ENCODE measurements at regions not wholly inside any gene's neighbourhood (a gene's known extent, or its start where the extent isn't known, plus 50 kb on each side); places are given as distances from the start of the nearest gene placed in this dataset.

DNA sequence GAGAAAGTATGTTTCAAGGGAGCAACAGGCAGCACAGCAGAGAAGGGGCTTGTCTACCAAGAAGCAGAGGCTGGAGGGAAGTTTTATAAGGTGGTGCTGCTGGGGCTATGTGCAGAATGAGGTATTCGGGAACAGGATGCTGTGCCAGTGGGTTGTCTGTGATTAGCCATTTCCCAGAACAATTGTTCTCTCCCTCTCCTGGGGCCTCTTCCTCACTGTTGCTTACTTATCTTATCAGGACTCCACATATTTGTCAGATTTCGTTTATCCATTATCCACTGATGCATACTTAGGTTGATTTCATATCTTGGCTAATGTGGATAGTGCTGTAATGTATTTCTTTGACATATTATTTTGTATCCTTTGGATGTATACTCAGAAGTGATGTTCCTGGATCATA, 195.1 kb upstream of the RTL1 start:
- Histone ChIP-seq H3K27me3 (ENCODE audit: control insufficient read depth, insufficient read depth, low read length) (no peaks in the 10 kb centered on the region), H3K27ac (ENCODE audit: low read length) (no peak overlapping the region), H3K4me3 (ENCODE audit: low read length) (no peak overlapping the region), H3K9me3 (ENCODE audit: control insufficient read depth, insufficient read depth, low read length) (no peaks in the 10 kb centered on the region), H3K4me1 (ENCODE audit: control insufficient read depth, insufficient read depth, low read length) (0 out of 2 replicates have a peak, but pooled peaks cover 1% of the 10 kb centered on the region), H3K36me3 (ENCODE audit: control insufficient read depth, insufficient read depth, low read length) (no peaks in the 10 kb centered on the region)
- no peak for DNase-seq (ENCODE audit: low read depth, low spot score)
- no CpG with 5 or more reads among the region's 2 CpGs for WGBS (ENCODE audit: insufficient coverage, insufficient read length)

GRCh38 chr14:101101456-101102056, 198.0 kb upstream of the RTL1 start:
- Histone ChIP-seq H3K4me3 (ENCODE audit: low read length) (no peak overlapping the region), H3K4me1 (ENCODE audit: control insufficient read depth, insufficient read depth, low read length) (no peaks in the 10 kb centered on the region), H3K9me3 (ENCODE audit: control insufficient read depth, insufficient read depth, low read length) (no peaks in the 10 kb centered on the region), H3K27ac (ENCODE audit: low read length) (no peak overlapping the region), H3K36me3 (ENCODE audit: control insufficient read depth, insufficient read depth, low read length) (no peaks in the 10 kb centered on the region), H3K27me3 (ENCODE audit: control insufficient read depth, insufficient read depth, low read length) (no peaks in the 10 kb centered on the region)
- no CpG with 5 or more reads among the region's 5 CpGs for WGBS (ENCODE audit: insufficient coverage, insufficient read length)
- DNase-seq (ENCODE audit: low read depth, low spot score): no peak

DNA sequence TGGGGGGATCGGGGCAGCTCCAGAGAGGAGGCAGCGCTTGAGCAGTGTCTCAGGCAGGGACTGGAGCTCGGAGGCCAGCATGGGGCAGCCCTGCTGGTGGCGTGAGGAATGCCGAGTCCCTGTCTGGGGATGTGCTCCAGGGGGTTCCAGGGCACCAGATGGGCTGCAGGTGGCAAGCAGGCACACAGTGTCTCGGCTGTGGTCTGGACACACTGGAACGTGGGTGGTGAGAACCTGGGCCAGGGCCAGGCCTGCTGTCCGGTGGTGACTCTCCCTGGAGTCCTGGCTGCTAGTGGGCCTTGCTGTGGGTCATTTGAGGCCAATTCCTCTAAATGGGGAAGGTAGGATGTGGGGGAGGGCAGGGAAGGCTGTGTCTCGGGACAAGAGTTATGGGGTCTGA, 199.4 kb upstream of the RTL1 start:
- H3K27ac ChIP-seq (ENCODE audit: low read length): no peak overlapping the region
- no peak overlapping the region for H3K4me3 ChIP-seq (ENCODE audit: low read length)
- no peaks in the 10 kb centered on the region for H3K4me1 ChIP-seq (ENCODE audit: control insufficient read depth, insufficient read depth, low read length)
- WGBS (ENCODE audit: insufficient coverage, insufficient read length): no CpG with 5 or more reads among the region's 9 CpGs
- H3K27me3 ChIP-seq (ENCODE audit: control insufficient read depth, insufficient read depth, low read length): no peaks in the 10 kb centered on the region
- no peak for DNase-seq (ENCODE audit: low read depth, low spot score)
- no peaks in the 10 kb centered on the region for H3K9me3 ChIP-seq (ENCODE audit: control insufficient read depth, insufficient read depth, low read length)
- H3K36me3 ChIP-seq (ENCODE audit: control insufficient read depth, insufficient read depth, low read length): no peaks in the 10 kb centered on the region

DNA sequence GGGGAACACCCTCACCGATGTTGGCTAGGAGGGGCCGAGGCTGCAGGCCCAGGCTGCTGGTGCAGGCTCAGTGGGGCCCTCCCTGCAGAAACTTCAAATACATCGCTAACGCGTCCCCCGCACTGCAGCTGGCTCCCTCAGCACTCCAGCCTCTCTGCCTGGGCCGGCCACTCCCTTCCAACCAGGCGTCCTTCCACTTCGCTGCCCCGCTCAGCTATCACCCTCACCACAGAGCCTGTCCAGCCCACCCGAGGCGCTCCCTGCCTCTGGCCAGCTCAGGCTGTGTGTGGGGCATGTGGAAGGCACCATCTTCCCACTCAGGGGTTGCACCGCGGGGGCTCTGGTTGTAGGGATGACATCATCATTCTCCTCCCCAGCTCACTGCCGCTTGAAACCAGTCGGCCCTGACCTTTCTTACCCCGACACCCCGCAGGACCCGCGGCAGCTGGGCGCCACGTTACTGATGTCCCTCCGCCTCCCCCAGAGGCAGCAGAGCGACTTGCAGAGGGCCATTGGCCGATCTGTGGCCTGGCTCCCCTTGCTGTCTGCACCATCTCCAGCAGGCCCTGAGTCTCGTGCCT, 199.9 kb upstream of the RTL1 start:
- no peak for DNase-seq (ENCODE audit: low read depth, low spot score)
- Histone ChIP-seq H3K9me3 (ENCODE audit: control insufficient read depth, insufficient read depth, low read length) (no peaks in the 10 kb centered on the region), H3K36me3 (ENCODE audit: control insufficient read depth, insufficient read depth, low read length) (no peaks in the 10 kb centered on the region), H3K4me3 (ENCODE audit: low read length) (no peak overlapping the region), H3K27ac (ENCODE audit: low read length) (no peak overlapping the region), H3K27me3 (ENCODE audit: control insufficient read depth, insufficient read depth, low read length) (no peaks in the 10 kb centered on the region), H3K4me1 (ENCODE audit: control insufficient read depth, insufficient read depth, low read length) (no peaks in the 10 kb centered on the region)
- no CpG with 5 or more reads among the region's 26 CpGs for WGBS (ENCODE audit: insufficient coverage, insufficient read length)

DNA sequence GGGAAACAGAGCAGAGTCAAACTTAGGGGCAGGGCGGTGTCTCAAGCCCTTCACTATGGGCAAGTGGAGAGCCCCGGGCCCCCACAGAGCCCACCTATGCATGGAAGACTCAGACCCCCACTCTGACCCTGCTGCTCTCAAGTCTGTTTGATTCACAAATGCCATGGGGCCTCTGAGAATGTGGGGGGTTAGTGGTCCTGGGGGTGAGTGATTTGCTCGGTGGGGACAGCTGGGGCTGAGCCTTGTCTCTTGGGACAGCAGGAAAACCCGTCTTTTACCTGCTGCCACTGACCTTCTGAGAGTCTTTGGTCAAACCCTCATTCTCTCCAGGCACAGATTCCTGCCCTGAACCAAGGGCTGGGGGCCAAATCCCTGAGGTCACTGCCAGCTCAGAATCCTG, 201.0 kb upstream of the RTL1 start:
- WGBS (ENCODE audit: insufficient coverage, insufficient read length): no CpG with 5 or more reads among the region's 4 CpGs
- H3K36me3 ChIP-seq (ENCODE audit: control insufficient read depth, insufficient read depth, low read length): no peaks in the 10 kb centered on the region
- H3K4me3 ChIP-seq (ENCODE audit: low read length): no peak overlapping the region
- no peaks in the 10 kb centered on the region for H3K9me3 ChIP-seq (ENCODE audit: control insufficient read depth, insufficient read depth, low read length)
- no peaks in the 10 kb centered on the region for H3K4me1 ChIP-seq (ENCODE audit: control insufficient read depth, insufficient read depth, low read length)
- no peaks in the 10 kb centered on the region for H3K27me3 ChIP-seq (ENCODE audit: control insufficient read depth, insufficient read depth, low read length)
- no peak overlapping the region for H3K27ac ChIP-seq (ENCODE audit: low read length)
- DNase-seq (ENCODE audit: low read depth, low spot score): no peak

DNA sequence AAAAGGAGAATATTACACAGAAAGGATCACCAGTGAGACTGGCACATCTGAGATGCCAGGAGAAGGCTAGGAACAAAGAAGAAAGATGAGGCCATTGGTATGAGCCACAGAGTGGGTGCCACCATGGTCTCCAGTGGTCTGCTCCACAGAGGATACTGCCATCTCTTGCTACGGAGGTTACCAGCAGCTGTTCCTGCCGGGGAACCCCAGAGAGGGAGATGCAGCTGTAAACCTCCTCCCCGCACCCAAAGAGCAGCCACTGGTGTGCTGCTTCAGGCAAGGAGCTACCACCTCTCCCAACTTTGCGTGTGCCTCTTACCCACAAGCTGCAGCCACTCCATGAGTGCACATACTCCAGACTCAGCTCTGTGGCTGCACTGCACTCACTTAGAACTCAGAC, 201.5 kb upstream of the RTL1 start:
- Histone ChIP-seq H3K4me3 (ENCODE audit: low read length) (no peak overlapping the region), H3K4me1 (ENCODE audit: control insufficient read depth, insufficient read depth, low read length) (no peaks in the 10 kb centered on the region), H3K36me3 (ENCODE audit: control insufficient read depth, insufficient read depth, low read length) (no peaks in the 10 kb centered on the region), H3K9me3 (ENCODE audit: control insufficient read depth, insufficient read depth, low read length) (no peaks in the 10 kb centered on the region), H3K27ac (ENCODE audit: low read length) (no peak overlapping the region), H3K27me3 (ENCODE audit: control insufficient read depth, insufficient read depth, low read length) (no peaks in the 10 kb centered on the region)
- DNase-seq (ENCODE audit: low read depth, low spot score): no peak
- WGBS (ENCODE audit: insufficient coverage, insufficient read length): no CpG with 5 or more reads among the region's 4 CpGs

- H3K27me3 ChIP-seq (ENCODE audit: control insufficient read depth, insufficient read depth, low read length): no peaks in the 10 kb centered on the region
- no peaks in the 10 kb centered on the region; the same call in 1 of the 2 replicates for H3K4me1 ChIP-seq (ENCODE audit: control insufficient read depth, insufficient read depth, low read length)
- WGBS (ENCODE audit: insufficient coverage, insufficient read length): no CpG with 5 or more reads among the region's 16 CpGs
- no peaks in the 10 kb centered on the region for H3K9me3 ChIP-seq (ENCODE audit: control insufficient read depth, insufficient read depth, low read length)
- no peaks in the 10 kb centered on the region for H3K36me3 ChIP-seq (ENCODE audit: control insufficient read depth, insufficient read depth, low read length)
- H3K27ac ChIP-seq (ENCODE audit: low read length): no peak overlapping the region
- no peak for DNase-seq (ENCODE audit: low read depth, low spot score)
- no peak overlapping the region for H3K4me3 ChIP-seq (ENCODE audit: low read length)
These were observed 205.2 kb upstream of the RTL1 start for GRCh38 chr14:101108579-101109346.

GRCh38 chr14:101109347-101109638, 205.8 kb upstream of the RTL1 start:
- no peak overlapping the region for H3K4me3 ChIP-seq (ENCODE audit: low read length)
- no peaks in the 10 kb centered on the region for H3K9me3 ChIP-seq (ENCODE audit: control insufficient read depth, insufficient read depth, low read length)
- no peak for DNase-seq (ENCODE audit: low read depth, low spot score)
- no peaks in the 10 kb centered on the region; the same call in 1 of the 2 replicates for H3K4me1 ChIP-seq (ENCODE audit: control insufficient read depth, insufficient read depth, low read length)
- H3K27me3 ChIP-seq (ENCODE audit: control insufficient read depth, insufficient read depth, low read length): no peaks in the 10 kb centered on the region
- no peak overlapping the region for H3K27ac ChIP-seq (ENCODE audit: low read length)
- WGBS (ENCODE audit: insufficient coverage, insufficient read length): no CpG with 5 or more reads among the region's 8 CpGs
- H3K36me3 ChIP-seq (ENCODE audit: control insufficient read depth, insufficient read depth, low read length): no peaks in the 10 kb centered on the region

DNA sequence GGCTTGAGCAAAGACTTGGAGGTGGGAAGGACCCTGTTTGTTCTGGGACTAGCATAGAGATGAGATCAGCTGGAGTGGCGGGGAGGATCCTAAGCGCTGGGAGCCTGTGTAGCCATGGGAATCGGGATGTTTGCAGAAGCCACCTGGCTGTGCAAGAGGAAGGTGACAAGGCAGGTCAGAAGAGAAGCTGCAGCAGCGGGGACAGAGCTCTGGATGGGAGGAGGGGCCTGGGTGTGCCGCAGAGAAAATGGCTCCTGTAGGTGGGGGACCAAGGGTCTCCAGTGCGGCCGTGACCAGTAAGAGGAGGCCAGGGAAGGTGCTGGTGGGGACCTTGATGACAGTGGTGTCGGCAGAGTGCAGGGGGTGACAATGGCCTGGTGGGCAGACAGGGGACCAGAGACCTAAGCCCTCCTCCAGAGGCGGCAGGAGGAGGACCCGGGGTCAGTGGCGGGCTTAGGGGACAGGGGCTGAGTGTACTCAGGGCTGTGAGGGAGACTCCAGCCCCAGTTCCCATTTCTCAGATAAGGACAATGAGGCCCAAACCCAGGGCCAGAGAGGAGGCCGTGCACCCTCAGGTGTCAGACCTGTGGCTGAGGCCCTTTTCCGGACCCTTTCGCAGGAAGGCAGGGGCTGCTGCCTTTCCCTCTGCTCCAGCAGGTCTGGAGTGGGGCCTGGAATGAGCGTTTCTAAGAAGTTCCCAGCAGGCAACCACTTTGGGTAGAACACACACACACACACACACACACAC, 206.6 kb upstream of the RTL1 start:
- no peak overlapping the region for H3K27ac ChIP-seq (ENCODE audit: low read length)
- H3K27me3 ChIP-seq (ENCODE audit: control insufficient read depth, insufficient read depth, low read length): no peaks in the 10 kb centered on the region
- no peaks in the 10 kb centered on the region; the same call in 1 of the 2 replicates for H3K4me1 ChIP-seq (ENCODE audit: control insufficient read depth, insufficient read depth, low read length)
- no peaks in the 10 kb centered on the region for H3K36me3 ChIP-seq (ENCODE audit: control insufficient read depth, insufficient read depth, low read length)
- no CpG with 5 or more reads among the region's 15 CpGs for WGBS (ENCODE audit: insufficient coverage, insufficient read length)
- no peaks in the 10 kb centered on the region for H3K9me3 ChIP-seq (ENCODE audit: control insufficient read depth, insufficient read depth, low read length)
- H3K4me3 ChIP-seq (ENCODE audit: low read length): no peak overlapping the region
- DNase-seq (ENCODE audit: low read depth, low spot score): no peak

- no CpG with 5 or more reads among the region's 22 CpGs for WGBS (ENCODE audit: insufficient coverage, insufficient read length)
- Histone ChIP-seq H3K27ac (ENCODE audit: low read length) (no peak overlapping the region), H3K36me3 (ENCODE audit: control insufficient read depth, insufficient read depth, low read length) (no peaks in the 10 kb centered on the region)
These were observed 207.5 kb upstream of the RTL1 start for GRCh38 chr14:101110729-101111619.

More at GRCh38 chr14:101110729-101111619, 207.5 kb upstream of the RTL1 start:
- H3K27me3 ChIP-seq (ENCODE audit: control insufficient read depth, insufficient read depth, low read length): no peaks in the 10 kb centered on the region
- no peak for DNase-seq (ENCODE audit: low read depth, low spot score)
- no peak overlapping the region for H3K4me3 ChIP-seq (ENCODE audit: low read length)
- no peaks in the 10 kb centered on the region for H3K9me3 ChIP-seq (ENCODE audit: control insufficient read depth, insufficient read depth, low read length)
- H3K4me1 ChIP-seq (ENCODE audit: control insufficient read depth, insufficient read depth, low read length): no peaks in the 10 kb centered on the region; the same call in 1 of the 2 replicates
